Endothelial cell of umbilical vein (primary cell): ENCODE measurements at regions not wholly inside any gene's neighbourhood (a gene's known extent, or its start where the extent isn't known, plus 50 kb on each side); places are given as distances from the start of the nearest gene placed in this dataset.

Source experiments
- CTCF ChIP-seq, 2 donors: IDR thresholded peaks; 1 replicate in 1 of 2; 2 replicates in 1 of 2; pipeline ENCODE4 v1.5.1; 2011; ENCODE audit warnings: low read length in 2 of 2, mild to moderate bottlenecking in 2 of 2, moderate library complexity in 2 of 2, control low read depth in 1 of 2, inconsistent platforms in 1 of 2, low read depth in 1 of 2; ENCODE audit not compliant: insufficient read depth in 1 of 2; ENCODE audit errors: extremely low read depth in 1 of 2
- EZH2 ChIP-seq: IDR thresholded peaks from 2 replicates; pipeline ENCODE4 v1.6.1; 2012; ENCODE audit warnings: borderline replicate concordance, low read depth, mild to moderate bottlenecking, moderate library complexity, low read length, inconsistent platforms; ENCODE audit not compliant: severe bottlenecking
- FOS ChIP-seq: IDR thresholded peaks from 2 replicates; pipeline ENCODE4 v1.6.1; 2011; ENCODE audit warnings: mild to moderate bottlenecking, low read length, moderate library complexity, borderline replicate concordance; ENCODE audit not compliant: insufficient read depth
- JUN ChIP-seq: IDR thresholded peaks from 2 replicates; pipeline ENCODE4 v1.6.1; 2011; ENCODE audit warnings: borderline replicate concordance, low read depth; ENCODE audit not compliant: insufficient read length, insufficient read depth
- MAX ChIP-seq: IDR thresholded peaks from 2 replicates; pipeline ENCODE4 v1.6.1; 2011; ENCODE audit not compliant: insufficient read depth, insufficient read length
- MYC ChIP-seq: IDR thresholded peaks from one replicate; pipeline ENCODE4 v1.6.1; 2011; ENCODE audit warnings: mild to moderate bottlenecking, low read depth, low read length
- POLR2A ChIP-seq: IDR thresholded peaks from 2 replicates; pipeline ENCODE4 v1.6.1; 2012; ENCODE audit warnings: low read depth, mild to moderate bottlenecking, control low read depth, low read length
- POLR2AphosphoS5 ChIP-seq: IDR thresholded peaks from 2 replicates; pipeline ENCODE4 v1.6.1; 2012; ENCODE audit warnings: low read depth, mild to moderate bottlenecking, control low read depth, low read length, moderate library complexity; ENCODE audit not compliant: insufficient read depth

GRCh38 chr3:95272781-95273180 lies 1209.9 kb downstream of the NSUN3 start:
- TF ChIP-seq POLR2AphosphoS5 (no peak), CTCF (IDR thresholded peaks at IDR 0.05; ENCODE audit: extremely low read depth in 1 of 2, insufficient read depth in 1 of 2, low read depth in 1 of 2, low read length in 2 of 2) (no peak), POLR2A (no peak), JUN (no peak), EZH2 (no peak), MYC (no peak), MAX (no peak), FOS (no peak)
